Thymus (tissue), 11 donors: ENCODE measurements at regions not wholly inside any gene's neighbourhood (a gene's known extent, or its start where the extent isn't known, plus 50 kb on each side); places are given as distances from the start of the nearest gene placed in this dataset.

Experiments
- DNase-seq, 9 donors: peaks; one replicate each; pipeline ENCODE4 v3.0.0-alpha.2; 2013; ENCODE audit warnings: low spot score in 9 of 9, low read depth in 6 of 9, missing footprints in 1 of 9
- H3K27ac ChIP-seq, 2 donors: one replicate each; pipeline ENCODE4 v1.5.1; 2013; ENCODE audit warnings: control low read depth in 1 of 2, low read depth in 1 of 2, low read length in 1 of 2, mild to moderate bottlenecking in 1 of 2, moderate library complexity in 1 of 2
- H3K27me3 ChIP-seq, 2 donors: one replicate each; pipeline ENCODE4 v1.5.1; 2013; ENCODE audit warnings: low read length in 1 of 2; ENCODE audit not compliant: control insufficient read depth in 2 of 2, insufficient read depth in 1 of 2
- H3K36me3 ChIP-seq, 2 donors: one replicate each; pipeline ENCODE4 v1.5.1; 2013; ENCODE audit warnings: low read length in 1 of 2, mild to moderate bottlenecking in 1 of 2, moderate library complexity in 1 of 2; ENCODE audit not compliant: control insufficient read depth in 2 of 2, insufficient read depth in 2 of 2
- H3K4me1 ChIP-seq, 2 donors: one replicate each; pipeline ENCODE4 v1.5.1; 2013; ENCODE audit warnings: low read length in 2 of 2; ENCODE audit not compliant: control insufficient read depth in 2 of 2, insufficient read depth in 2 of 2
- H3K4me3 ChIP-seq, 2 donors: one replicate each; pipeline ENCODE4 v1.5.1; 2013; ENCODE audit warnings: low read length in 2 of 2, control low read depth in 1 of 2, mild to moderate bottlenecking in 1 of 2
- H3K9me3 ChIP-seq, 2 donors: one replicate each; pipeline ENCODE4 v1.5.1; 2013; ENCODE audit warnings: low read length in 1 of 2, mild to moderate bottlenecking in 1 of 2; ENCODE audit not compliant: control insufficient read depth in 2 of 2, insufficient read depth in 1 of 2
- WGBS: extraction: QIAGEN DNeasy Blood & Tissue Kit; methylation state at CpG from one replicate; pipeline ENCODE4 v1.1.7; 2013; 5-methylcytosine and 5-hydroxymethylcytosine counted together
- donor health status: healthy.

- H3K4me3 ChIP-seq = no peak overlapping the region
- no peak for DNase-seq
- H3K4me1 ChIP-seq = no peaks in the 10 kb centered on the region
- H3K36me3 ChIP-seq = no peaks in the 10 kb centered on the region
- WGBS = 91% methylated on average over 9 of the region's 9 CpGs
- no peaks in the 10 kb centered on the region for H3K9me3 ChIP-seq
- peaks cover 0 to 2% of the 10 kb centered on the region in 2 donors for H3K27me3 ChIP-seq
- H3K27ac ChIP-seq = no peak overlapping the region
These were observed 133.6 kb upstream of the RET start for GRCh38 chr10:42943025-42943818.

- Histone ChIP-seq H3K27me3 (peaks cover 0 to 24% of the 10 kb centered on the region in 2 donors), H3K36me3 (no peaks in the 10 kb centered on the region), H3K4me1 (no peaks in the 10 kb centered on the region), H3K9me3 (no peaks in the 10 kb centered on the region), H3K27ac (no peak overlapping the region), H3K4me3 (no peak overlapping the region)
- WGBS = 97% methylated on average over 2 of the region's 2 CpGs
- no peak for DNase-seq
These were observed 128.8 kb upstream of the RET start for GRCh38 chr10:42948040-42948439.

GRCh38 chr10:42949287-42949686 is 127.6 kb upstream of the RET start:
- WGBS = over 99% methylated on average over 2 of the region's 2 CpGs
- no peaks in the 10 kb centered on the region for H3K4me1 ChIP-seq
- peaks cover 0 to 31% of the 10 kb centered on the region in 2 donors for H3K27me3 ChIP-seq
- H3K4me3 ChIP-seq = no peak overlapping the region
- no peak overlapping the region for H3K27ac ChIP-seq
- no peaks in the 10 kb centered on the region for H3K9me3 ChIP-seq
- DNase-seq = no peak
- no peaks in the 10 kb centered on the region for H3K36me3 ChIP-seq

- H3K4me1 ChIP-seq = no peaks in the 10 kb centered on the region
- WGBS = 80% methylated on average over 27 of the region's 27 CpGs
- no peaks in the 10 kb centered on the region for H3K36me3 ChIP-seq
- H3K9me3 ChIP-seq = no peaks in the 10 kb centered on the region
- peaks cover 0 to 31% of the 10 kb centered on the region in 2 donors for H3K27me3 ChIP-seq
- no peak overlapping the region for H3K27ac ChIP-seq
- H3K4me3 ChIP-seq = no peak overlapping the region
- no peak for DNase-seq
These were observed 126.0 kb upstream of the RET start for GRCh38 chr10:42950606-42951485.

GRCh38 chr10:42951486-42952251 is 125.2 kb upstream of the RET start:
- Histone ChIP-seq H3K27ac (no peak overlapping the region), H3K36me3 (no peaks in the 10 kb centered on the region), H3K27me3 (peaks cover 0 to 31% of the 10 kb centered on the region in 2 donors), H3K9me3 (no peaks in the 10 kb centered on the region), H3K4me1 (no peaks in the 10 kb centered on the region), H3K4me3 (no peak overlapping the region)
- WGBS = 68% methylated on average over 39 of the region's 39 CpGs
- DNase-seq = no peak

- Histone ChIP-seq H3K4me3 (no peak overlapping the region), H3K36me3 (no peaks in the 10 kb centered on the region), H3K27ac (no peak overlapping the region), H3K27me3 (peaks cover 0 to 31% of the 10 kb centered on the region in 2 donors), H3K9me3 (no peaks in the 10 kb centered on the region), H3K4me1 (no peaks in the 10 kb centered on the region)
- no peak for DNase-seq
- WGBS = 88% methylated on average over 14 of the region's 14 CpGs
These were observed 124.5 kb upstream of the RET start for GRCh38 chr10:42952349-42952748.

GRCh38 chr10:42952931-42953683 is 123.8 kb upstream of the RET start:
- H3K4me3 ChIP-seq = no peak overlapping the region
- no peaks in the 10 kb centered on the region for H3K9me3 ChIP-seq
- H3K27me3 ChIP-seq = peaks cover 0 to 31% of the 10 kb centered on the region in 2 donors
- no peak overlapping the region for H3K27ac ChIP-seq
- no peaks in the 10 kb centered on the region for H3K4me1 ChIP-seq
- no peaks in the 10 kb centered on the region for H3K36me3 ChIP-seq
- no peak for DNase-seq
- 97% methylated on average over 13 of the region's 13 CpGs for WGBS
